Neural progenitor cell (in vitro differentiated cells): ENCODE measurements at regions not wholly inside any gene's neighbourhood (a gene's known extent, or its start where the extent isn't known, plus 50 kb on each side); places are given as distances from the start of the nearest gene placed in this dataset.

Experiments used
- DNase-seq: peaks from one replicate; pipeline ENCODE4 v3.0.0-alpha.2; 2016; ENCODE audit warnings: low spot score
- H2AFZ ChIP-seq: fragments of 200-600 bp; sonication (generic); replicated peaks from 2 replicates; pipeline ENCODE4 v1.6.1; 2016; ENCODE audit warnings: antibody characterized with exemption
- H3F3A ChIP-seq: fragments of 200-600 bp; sonication (generic); 2 replicates; pipeline ENCODE4 v1.6.1; 2016; ENCODE audit warnings: antibody characterized with exemption, low read depth
- H3K27ac ChIP-seq: fragments of 200-600 bp; sonication (generic); 2 replicates; pipeline ENCODE4 v1.5.1; 2016; ENCODE audit warnings: mild to moderate bottlenecking
- H3K27me3 ChIP-seq: fragments of 200-600 bp; sonication (generic); 2 replicates; pipeline ENCODE4 v1.6.1; 2016; ENCODE audit warnings: mild to moderate bottlenecking, moderate library complexity
- H3K36me3 ChIP-seq: fragments of 200-600 bp; sonication (generic); 2 replicates; pipeline ENCODE4 v1.5.1; 2016
- H3K4me1 ChIP-seq: fragments of 200-600 bp; sonication (generic); 2 replicates; pipeline ENCODE4 v1.6.1; 2016; ENCODE audit warnings: mixed run types
- H3K4me2 ChIP-seq: fragments of 200-600 bp; sonication (generic); 2 replicates; pipeline ENCODE4 v1.6.1; 2016
- H3K4me3 ChIP-seq: fragments of 200-600 bp; sonication (generic); 2 replicates; pipeline ENCODE4 v1.5.1; 2016
- H3K79me2 ChIP-seq: fragments of 200-600 bp; sonication (generic); 2 replicates; pipeline ENCODE4 v1.6.1; 2016; ENCODE audit warnings: low read depth
- H3K9ac ChIP-seq: fragments of 200-600 bp; sonication (generic); 2 replicates; pipeline ENCODE4 v1.6.1; 2016
- H3K9me3 ChIP-seq: fragments of 200-600 bp; sonication (generic); 2 replicates; pipeline ENCODE4 v1.5.1; 2016; ENCODE audit warnings: low read depth
- H4K20me1 ChIP-seq: fragments of 200-600 bp; sonication (generic); 2 replicates; pipeline ENCODE4 v1.6.1; 2016; ENCODE audit warnings: low read depth
- H3K27ac Mint-ChIP-seq: 3 replicates; pipeline ENCODE4 v1.8.0; 2021; ENCODE audit warnings: mixed read lengths
- H3K27me3 Mint-ChIP-seq: 2 replicates; pipeline ENCODE4 v1.8.0; 2022; ENCODE audit warnings: low read depth, mild to moderate bottlenecking, inconsistent platforms, moderate library complexity, mixed read lengths; ENCODE audit not compliant: insufficient read depth
- H3K36me3 Mint-ChIP-seq: 3 replicates; pipeline ENCODE4 v1.8.0; 2021; ENCODE audit warnings: mixed read lengths
- H3K4me1 Mint-ChIP-seq: 3 replicates; pipeline ENCODE4 v1.8.0; 2021; ENCODE audit warnings: mixed read lengths
- H3K4me3 Mint-ChIP-seq: 3 replicates; pipeline ENCODE4 v1.8.0; 2021; ENCODE audit warnings: mild to moderate bottlenecking, moderate library complexity, mixed read lengths
- H3K9me3 Mint-ChIP-seq: 3 replicates; pipeline ENCODE4 v1.8.0; 2020; ENCODE audit warnings: mixed read lengths
- EZH2 ChIP-seq: fragments of 200-600 bp; sonication (generic); IDR thresholded peaks from 2 replicates; pipeline ENCODE4 v1.6.1; 2017; ENCODE audit warnings: antibody characterized with exemption, mild to moderate bottlenecking, moderate library complexity
- EZH2phosphoT487 ChIP-seq: fragments of 200-600 bp; sonication (generic); IDR thresholded peaks from 2 replicates; pipeline ENCODE4 v1.6.1; 2017; ENCODE audit warnings: antibody characterized with exemption
- TF ChIP-seq, protein P1 (sequence below): fragments of 200-600 bp; sonication (generic); IDR thresholded peaks from 2 replicates; pipeline ENCODE4 v1.5.1; 2017; ENCODE audit warnings: antibody characterized with exemption, mild to moderate bottlenecking

DNA sequence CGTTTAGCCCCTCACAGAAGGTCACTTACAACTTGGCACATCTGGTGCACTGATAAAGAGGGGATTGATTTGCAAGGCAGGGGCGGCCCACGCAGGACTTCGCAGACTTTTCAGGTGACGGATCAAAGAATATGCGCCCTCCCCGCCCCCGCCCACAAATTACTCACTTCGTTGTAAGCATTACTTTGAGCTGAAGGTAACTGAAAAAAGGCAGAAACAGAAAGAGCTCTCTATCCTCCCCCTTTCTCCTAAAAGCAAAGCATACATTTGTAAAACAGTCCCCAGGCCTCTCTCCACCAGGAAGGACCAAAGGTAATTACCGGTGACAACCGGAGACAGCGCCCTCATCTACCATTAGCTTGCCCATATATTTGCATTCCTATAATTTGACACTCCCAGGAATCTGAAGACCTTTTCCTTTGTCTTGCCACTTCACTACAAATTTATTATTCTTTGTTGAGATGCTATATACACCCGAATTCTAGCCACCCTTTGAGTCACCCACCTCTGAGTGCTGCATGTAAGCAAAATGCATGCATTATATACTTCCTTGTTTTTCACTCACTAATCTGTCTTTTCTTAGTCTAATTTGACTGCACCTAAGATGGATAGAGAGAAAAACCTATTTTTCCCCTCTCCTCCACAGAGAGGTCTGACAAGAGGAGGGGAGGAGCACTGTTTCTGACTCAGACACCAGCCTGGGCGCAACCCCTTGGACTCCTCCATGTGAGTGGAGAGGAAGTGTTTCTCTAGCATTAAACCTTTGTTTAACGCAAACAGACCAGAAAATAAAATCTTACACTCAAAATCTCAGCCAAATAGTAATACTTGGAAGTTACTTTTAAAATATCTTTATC is 74.7 kb upstream of the SPIN1 start:
- H3K27ac Mint-ChIP-seq: peak overlapping the region; percentile 23
- H3K4me1 Mint-ChIP-seq: peaks cover 12% of the 10 kb centered on the region
- H3K9me3 ChIP-seq: no peaks in the 10 kb centered on the region
- no peaks in the 10 kb centered on the region for H3K36me3 ChIP-seq
- H3K9me3 Mint-ChIP-seq: peaks cover 2% of the 10 kb centered on the region
- H3K36me3 Mint-ChIP-seq: no peaks in the 10 kb centered on the region
- H3K79me2 ChIP-seq: no peaks in the 10 kb centered on the region
- H3K9ac ChIP-seq: no peak overlapping the region
- H3K4me1 ChIP-seq: peaks cover 3% of the 10 kb centered on the region
- H3K27me3 Mint-ChIP-seq: peaks cover 6% of the 10 kb centered on the region
- H3K27ac ChIP-seq: no peak overlapping the region
- H3K4me3 ChIP-seq: no peak overlapping the region
- no peak overlapping the region for H3K4me3 Mint-ChIP-seq
- no peak for TF ChIP-seq EZH2
- TF ChIP-seq, protein P1, sequence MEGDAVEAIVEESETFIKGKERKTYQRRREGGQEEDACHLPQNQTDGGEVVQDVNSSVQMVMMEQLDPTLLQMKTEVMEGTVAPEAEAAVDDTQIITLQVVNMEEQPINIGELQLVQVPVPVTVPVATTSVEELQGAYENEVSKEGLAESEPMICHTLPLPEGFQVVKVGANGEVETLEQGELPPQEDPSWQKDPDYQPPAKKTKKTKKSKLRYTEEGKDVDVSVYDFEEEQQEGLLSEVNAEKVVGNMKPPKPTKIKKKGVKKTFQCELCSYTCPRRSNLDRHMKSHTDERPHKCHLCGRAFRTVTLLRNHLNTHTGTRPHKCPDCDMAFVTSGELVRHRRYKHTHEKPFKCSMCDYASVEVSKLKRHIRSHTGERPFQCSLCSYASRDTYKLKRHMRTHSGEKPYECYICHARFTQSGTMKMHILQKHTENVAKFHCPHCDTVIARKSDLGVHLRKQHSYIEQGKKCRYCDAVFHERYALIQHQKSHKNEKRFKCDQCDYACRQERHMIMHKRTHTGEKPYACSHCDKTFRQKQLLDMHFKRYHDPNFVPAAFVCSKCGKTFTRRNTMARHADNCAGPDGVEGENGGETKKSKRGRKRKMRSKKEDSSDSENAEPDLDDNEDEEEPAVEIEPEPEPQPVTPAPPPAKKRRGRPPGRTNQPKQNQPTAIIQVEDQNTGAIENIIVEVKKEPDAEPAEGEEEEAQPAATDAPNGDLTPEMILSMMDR: peak; percentile 33
- no peak overlapping the region for H2AFZ ChIP-seq
- H3K4me2 ChIP-seq: no peak overlapping the region
- DNase-seq: no peak
- no peaks in the 10 kb centered on the region for H3K27me3 ChIP-seq
- peaks cover 4% of the 10 kb centered on the region for H3F3A ChIP-seq
- no peaks in the 10 kb centered on the region for H4K20me1 ChIP-seq

DNA sequence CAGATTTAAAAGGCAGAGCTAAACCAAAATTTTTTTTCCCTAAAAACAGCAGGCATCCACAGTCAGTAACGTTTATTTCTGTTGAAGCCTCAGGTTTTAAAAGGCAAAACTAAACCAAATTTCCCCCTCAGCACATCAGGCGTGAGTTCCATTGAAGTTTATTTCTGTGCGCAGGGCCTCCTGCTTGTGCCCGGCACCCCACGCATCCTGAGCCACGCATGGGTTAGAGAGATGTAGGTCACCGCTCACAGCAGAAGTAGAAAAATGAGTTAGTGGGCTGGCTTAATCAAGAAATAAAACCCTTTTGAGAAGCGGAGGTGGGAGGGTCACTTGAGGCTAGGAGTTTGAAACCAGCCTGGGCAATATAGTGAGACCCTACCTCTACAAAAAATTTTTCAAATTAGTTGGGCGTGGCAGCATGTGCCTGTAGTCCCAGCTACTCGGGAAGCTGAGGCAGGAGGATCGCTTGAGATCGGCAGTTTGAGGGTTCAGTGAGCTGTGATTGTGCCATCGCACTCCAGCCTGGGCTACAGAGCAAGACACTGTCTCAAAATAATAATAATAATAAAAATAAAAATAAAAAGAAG is 75.6 kb upstream of the SPIN1 start:
- H3K27ac Mint-ChIP-seq: no peak overlapping the region
- H3K9me3 Mint-ChIP-seq: peaks cover 2% of the 10 kb centered on the region
- Histone ChIP-seq H3K27me3 (no peaks in the 10 kb centered on the region), H3K4me1 (peaks cover 3% of the 10 kb centered on the region), H4K20me1 (no peaks in the 10 kb centered on the region), H3K79me2 (no peaks in the 10 kb centered on the region), H3K4me2 (no peak overlapping the region), H3K27ac (no peak overlapping the region), H2AFZ (no peak overlapping the region), H3K9ac (no peak overlapping the region), H3K36me3 (no peaks in the 10 kb centered on the region), H3K9me3 (no peaks in the 10 kb centered on the region), H3F3A (peaks cover 4% of the 10 kb centered on the region), H3K4me3 (no peak overlapping the region)
- TF ChIP-seq, protein P1: no peak
- TF ChIP-seq EZH2 (no peak), EZH2phosphoT487 (no peak)
- DNase-seq: no peak
- H3K4me3 Mint-ChIP-seq: no peak overlapping the region
- H3K36me3 Mint-ChIP-seq: no peaks in the 10 kb centered on the region
- H3K4me1 Mint-ChIP-seq: peaks cover 12% of the 10 kb centered on the region
- H3K27me3 Mint-ChIP-seq: peaks cover 10% of the 10 kb centered on the region

DNA sequence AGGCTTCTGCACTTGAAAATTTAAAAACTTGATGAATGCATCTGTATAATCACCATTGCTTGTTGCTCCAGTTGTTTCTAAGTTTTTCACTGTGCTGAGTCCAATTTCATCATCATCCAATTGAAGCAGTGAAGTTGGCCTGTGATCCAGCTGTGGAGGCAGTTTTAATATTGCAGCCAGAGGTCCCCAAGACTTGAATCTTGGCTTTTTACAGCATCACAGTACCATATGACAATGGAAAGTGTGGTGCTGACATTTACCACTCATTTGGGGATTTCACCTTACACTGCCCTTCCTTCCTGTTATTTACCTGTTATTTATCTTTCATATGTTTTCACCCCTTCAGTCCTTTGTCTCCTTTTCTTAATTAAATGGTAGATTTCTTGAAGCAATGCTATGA is 76.2 kb upstream of the SPIN1 start:
- Mint-ChIP-seq H3K36me3 (no peaks in the 10 kb centered on the region), H3K27ac (no peak overlapping the region), H3K4me1 (peaks cover 12% of the 10 kb centered on the region), H3K27me3 (peaks cover 13% of the 10 kb centered on the region), H3K9me3 (peaks cover 2% of the 10 kb centered on the region), H3K4me3 (no peak overlapping the region)
- H3F3A ChIP-seq: peaks cover 4% of the 10 kb centered on the region
- DNase-seq: no peak
- no peak overlapping the region for H3K27ac ChIP-seq
- no peaks in the 10 kb centered on the region for H3K36me3 ChIP-seq
- H3K4me1 ChIP-seq: peaks cover 3% of the 10 kb centered on the region
- H3K9me3 ChIP-seq: no peaks in the 10 kb centered on the region
- H4K20me1 ChIP-seq: no peaks in the 10 kb centered on the region
- no peak overlapping the region for H3K9ac ChIP-seq
- H3K79me2 ChIP-seq: no peaks in the 10 kb centered on the region
- no peaks in the 10 kb centered on the region for H3K27me3 ChIP-seq
- TF ChIP-seq EZH2phosphoT487: no peak
- TF ChIP-seq EZH2: no peak
- TF ChIP-seq, protein P1: no peak
- no peak overlapping the region for H2AFZ ChIP-seq
- H3K4me2 ChIP-seq: no peak overlapping the region
- no peak overlapping the region for H3K4me3 ChIP-seq
